ENCODE measurements at regions not wholly inside any gene's neighbourhood (a gene's known extent, or its start where the extent isn't known, plus 50 kb on each side); places are given as distances from the start of the nearest gene placed in this dataset.

DNA sequence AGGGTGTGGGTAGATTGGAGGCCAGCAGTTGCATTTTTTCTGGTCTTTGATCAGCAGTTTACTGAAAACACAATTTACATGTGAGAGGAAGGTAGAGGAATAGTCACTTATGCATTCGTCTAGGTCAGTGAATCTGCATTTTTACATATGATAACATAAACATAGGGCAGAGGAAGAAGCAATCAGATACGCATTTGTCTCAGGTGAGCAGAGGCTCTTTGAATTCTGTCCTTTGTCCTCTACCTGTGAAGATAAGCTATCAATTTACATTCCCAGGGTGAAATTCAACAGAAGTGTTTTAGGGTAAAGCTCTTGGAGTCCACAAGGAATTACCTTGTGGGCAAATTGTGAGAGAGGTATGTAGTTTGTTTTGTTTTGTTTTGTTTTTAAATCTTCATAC, 306.5 kb downstream of the MAGEB5 start:
- TF ChIP-seq, protein P1, sequence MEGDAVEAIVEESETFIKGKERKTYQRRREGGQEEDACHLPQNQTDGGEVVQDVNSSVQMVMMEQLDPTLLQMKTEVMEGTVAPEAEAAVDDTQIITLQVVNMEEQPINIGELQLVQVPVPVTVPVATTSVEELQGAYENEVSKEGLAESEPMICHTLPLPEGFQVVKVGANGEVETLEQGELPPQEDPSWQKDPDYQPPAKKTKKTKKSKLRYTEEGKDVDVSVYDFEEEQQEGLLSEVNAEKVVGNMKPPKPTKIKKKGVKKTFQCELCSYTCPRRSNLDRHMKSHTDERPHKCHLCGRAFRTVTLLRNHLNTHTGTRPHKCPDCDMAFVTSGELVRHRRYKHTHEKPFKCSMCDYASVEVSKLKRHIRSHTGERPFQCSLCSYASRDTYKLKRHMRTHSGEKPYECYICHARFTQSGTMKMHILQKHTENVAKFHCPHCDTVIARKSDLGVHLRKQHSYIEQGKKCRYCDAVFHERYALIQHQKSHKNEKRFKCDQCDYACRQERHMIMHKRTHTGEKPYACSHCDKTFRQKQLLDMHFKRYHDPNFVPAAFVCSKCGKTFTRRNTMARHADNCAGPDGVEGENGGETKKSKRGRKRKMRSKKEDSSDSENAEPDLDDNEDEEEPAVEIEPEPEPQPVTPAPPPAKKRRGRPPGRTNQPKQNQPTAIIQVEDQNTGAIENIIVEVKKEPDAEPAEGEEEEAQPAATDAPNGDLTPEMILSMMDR (IDR thresholded peaks at IDR 0.05): no peak
- no peak for TF ChIP-seq POLR2A (IDR thresholded peaks at IDR 0.05)
- TF ChIP-seq POLR2AphosphoS5 (IDR thresholded peaks at IDR 0.05): no peak
- no peak for TF ChIP-seq EP300 (IDR thresholded peaks at IDR 0.05)
